HCT116 (cell line): ENCODE measurements at regions not wholly inside any gene's neighbourhood (a gene's known extent, or its start where the extent isn't known, plus 50 kb on each side); places are given as distances from the start of the nearest gene placed in this dataset.

Experiments used
- ATAC-seq: fragments of 200-7000 bp; cut with Tn5 transposase; 2 replicates; pipeline ENCODE4 v1.9.1; 2020; ENCODE audit warnings: mild to moderate bottlenecking, moderate library complexity
- BruUV-seq: library from RNA; stranded (reverse); fragments of 400-500 nt; replicated peaks from 2 replicates; lab custom pipeline; 2021; lab: Mats Ljungman, UMichigan
- CTCF ChIA-PET: fragments of 300-600 bp; sonication (Branson Sonifier 250); formaldehyde crosslinking; loops from one replicate; lab custom pipeline; 2021; ENCODE audit warnings: antibody characterized with exemption; lab: Charles Lee
- POLR2A ChIA-PET: fragments of 300-600, 350-600 bp; sonication (Branson Sonifier 250); formaldehyde crosslinking; loops from one replicate; lab custom pipeline; 2021; ENCODE audit warnings: antibody characterized with exemption; lab: Charles Lee
- RAD21 ChIA-PET, 2 experiments: fragments of 300-600 bp; sonication (Branson Sonifier 250); formaldehyde crosslinking; loops; one replicate each; lab custom pipeline; 2023; ENCODE audit warnings: low total read pairs in 2 of 2; ENCODE audit not compliant: uncharacterized antibody in 2 of 2, unreplicated experiment in 2 of 2, low non-redundant PET in 1 of 2; lab: Charles Lee
- DNase-seq: peaks from one replicate; pipeline ENCODE4 v3.0.0-alpha.2; 2010; ENCODE audit warnings: low read depth, low spot score
- H2AFZ ChIP-seq: fragments of 200-600 bp; shearing (Covaris generic), sonication (generic); 2 replicates; pipeline ENCODE4 v1.6.1; 2017; ENCODE audit warnings: low read depth, mixed run types, mixed read lengths, antibody characterized with exemption, low read length; ENCODE audit not compliant: poor library complexity, severe bottlenecking
- H3K27ac ChIP-seq: 2 replicates; pipeline ENCODE4 v1.5.1; 2012; ENCODE audit warnings: low read depth, low read length
- H3K27me3 ChIP-seq: fragments of 200-600 bp; sonication (generic); 2 replicates; pipeline ENCODE4 v1.6.1; 2016; ENCODE audit warnings: mixed run types, low read length, mixed read lengths; ENCODE audit not compliant: insufficient read depth
- H3K36me3 ChIP-seq, 2 experiments: fragments of 200-500 bp in 1 of 2; fragments of 200-600 bp in 1 of 2; sonication (Bioruptor generic) in 1 of 2; sonication (generic) in 1 of 2; 2 replicates each; pipeline versions ENCODE4 v1.5.1 to v1.6.1; 2014 to 2016; ENCODE audit warnings: low read length in 2 of 2, inconsistent platforms in 1 of 2, mixed read lengths in 1 of 2, mixed run types in 1 of 2; ENCODE audit not compliant: insufficient read depth in 2 of 2, control insufficient read depth in 1 of 2
- H3K4me1 ChIP-seq, 2 experiments: fragments of 200-600 bp in 1 of 2; sonication (generic) in 1 of 2; 2 replicates each; pipeline versions ENCODE4 v1.5.1 to v1.6.1; 2012 to 2017; ENCODE audit warnings: low read length in 2 of 2, inconsistent platforms in 1 of 2, mild to moderate bottlenecking in 1 of 2, mixed read lengths in 1 of 2, mixed run types in 1 of 2, moderate library complexity in 1 of 2; ENCODE audit not compliant: insufficient read depth in 2 of 2, control insufficient read depth in 1 of 2
- H3K4me2 ChIP-seq: fragments of 200-600 bp; sonication (generic); 2 replicates; pipeline ENCODE4 v1.6.1; 2017; ENCODE audit warnings: mixed run types, low read length, mixed read lengths
- H3K4me3 ChIP-seq, 2 experiments: fragments of 200-600 bp in 1 of 2; sonication (generic) in 1 of 2; replicated peaks in 1 of 2; 2 replicates each; pipeline ENCODE4 v1.5.1; 2011 to 2016; ENCODE audit warnings: low read length in 2 of 2, control low read depth in 1 of 2, low read depth in 1 of 2, mild to moderate bottlenecking in 1 of 2, mixed read lengths in 1 of 2, mixed run types in 1 of 2
- H3K79me2 ChIP-seq: fragments of 200-600 bp; sonication (generic); 2 replicates; pipeline ENCODE4 v1.6.1; 2017; ENCODE audit warnings: mild to moderate bottlenecking, mixed run types, low read length, moderate library complexity, mixed read lengths; ENCODE audit not compliant: insufficient read depth
- H3K9ac ChIP-seq: fragments of 200-600 bp; sonication (generic); 2 replicates; pipeline ENCODE4 v1.6.1; 2016; ENCODE audit warnings: low read length, mixed read lengths
- H3K9me2 ChIP-seq: fragments of 200-600 bp; sonication (generic), shearing (Covaris generic); 2 replicates; pipeline ENCODE4 v1.6.1; 2017; ENCODE audit warnings: mixed run types, mild to moderate bottlenecking, moderate library complexity; ENCODE audit not compliant: insufficient read depth
- H3K9me3 ChIP-seq, 2 experiments: fragments of 200-500 bp in 1 of 2; fragments of 200-600 bp in 1 of 2; sonication (Bioruptor generic) in 1 of 2; sonication (generic) in 1 of 2; 2 replicates each; pipeline ENCODE4 v1.6.1; 2014 to 2017; ENCODE audit warnings: low read length in 2 of 2, mixed read lengths in 2 of 2, inconsistent platforms in 1 of 2, low read depth in 1 of 2, mild to moderate bottlenecking in 1 of 2, mixed run types in 1 of 2, moderate library complexity in 1 of 2; ENCODE audit not compliant: control insufficient read depth in 1 of 2, insufficient read depth in 1 of 2
- H4K20me1 ChIP-seq: fragments of 200-600 bp; sonication (generic), shearing (Covaris generic); 2 replicates; pipeline ENCODE4 v1.6.1; 2017; ENCODE audit warnings: mixed run types, mild to moderate bottlenecking, moderate library complexity; ENCODE audit not compliant: insufficient read depth
- CBX3 ChIP-seq: IDR thresholded peaks from 2 replicates; pipeline ENCODE4 v1.6.1; 2012; ENCODE audit warnings: low read depth
- CEBPB ChIP-seq: IDR thresholded peaks from 2 replicates; pipeline ENCODE4 v1.6.1; 2012; ENCODE audit warnings: low read depth
- CTCF ChIP-seq, 3 experiments: fragments of 200-600 bp in 1 of 3; sonication (generic) in 1 of 3; IDR thresholded peaks in 2 of 3; conservative IDR thresholded peaks in 1 of 3; 2 replicates each; pipeline ENCODE4 v1.5.1; 2012 to 2017; ENCODE audit warnings: low read depth in 2 of 3, low read length in 2 of 3, antibody characterized with exemption in 1 of 3, borderline replicate concordance in 1 of 3, control low read depth in 1 of 3, mild to moderate bottlenecking in 1 of 3, mixed read lengths in 1 of 3, mixed run types in 1 of 3, moderate library complexity in 1 of 3; ENCODE audit not compliant: insufficient read depth in 1 of 3
- EGR1 ChIP-seq: IDR thresholded peaks from 2 replicates; pipeline ENCODE4 v1.6.1; 2012; ENCODE audit warnings: low read depth
- EZH2 ChIP-seq: fragments of 200-600 bp; sonication (generic); IDR thresholded peaks from 2 replicates; pipeline ENCODE4 v1.6.1; 2017; ENCODE audit warnings: antibody characterized with exemption, mixed run types
- EZH2phosphoT487 ChIP-seq: fragments of 200-600 bp; IDR thresholded peaks from 2 replicates; pipeline ENCODE4 v1.6.1; 2018; ENCODE audit warnings: antibody characterized with exemption, borderline replicate concordance
- MAX ChIP-seq: IDR thresholded peaks from 2 replicates; pipeline ENCODE4 v1.6.1; 2012
- POLR2A ChIP-seq: IDR thresholded peaks from 2 replicates; pipeline ENCODE4 v1.7.0; 2011; ENCODE audit warnings: borderline replicate concordance; ENCODE audit not compliant: insufficient read depth, insufficient read length; ENCODE audit errors: extremely low read depth
- REST ChIP-seq: IDR thresholded peaks from 2 replicates; pipeline ENCODE4 v1.6.1; 2012; ENCODE audit warnings: low read depth
- SIN3A ChIP-seq: IDR thresholded peaks from 2 replicates; pipeline ENCODE4 v1.6.1; 2012; ENCODE audit warnings: low read depth
- SRF ChIP-seq: IDR thresholded peaks from 2 replicates; pipeline ENCODE4 v1.6.1; 2012; ENCODE audit warnings: low read depth
- TCF7L2 ChIP-seq: IDR thresholded peaks from 2 replicates; pipeline ENCODE4 v1.7.0; 2011; ENCODE audit warnings: borderline replicate concordance, inconsistent platforms; ENCODE audit not compliant: insufficient read depth, insufficient read length; ENCODE audit errors: extremely low read depth
- ZBTB33 ChIP-seq: IDR thresholded peaks from 2 replicates; pipeline ENCODE4 v1.6.1; 2011; ENCODE audit warnings: mild to moderate bottlenecking, low read length, moderate library complexity; ENCODE audit not compliant: insufficient replicate concordance; ENCODE audit errors: extremely low read depth
- ZNF274 ChIP-seq: fragments of 200-500 bp; sonication (Bioruptor generic); IDR thresholded peaks from 2 replicates; pipeline ENCODE4 v1.6.1; 2014; ENCODE audit warnings: mild to moderate bottlenecking, low read depth, low read length, inconsistent platforms
- intact Hi-C: fragments of 100-400 bp; cut with micrococcal nuclease; formaldehyde crosslinking; loops from 2 replicates; pipeline ENCODE4 v1.10.0; 2022
- TF ChIP-seq, protein P1 (sequence below): IDR thresholded peaks from 2 replicates; pipeline ENCODE4 v1.6.1; 2012

DNA sequence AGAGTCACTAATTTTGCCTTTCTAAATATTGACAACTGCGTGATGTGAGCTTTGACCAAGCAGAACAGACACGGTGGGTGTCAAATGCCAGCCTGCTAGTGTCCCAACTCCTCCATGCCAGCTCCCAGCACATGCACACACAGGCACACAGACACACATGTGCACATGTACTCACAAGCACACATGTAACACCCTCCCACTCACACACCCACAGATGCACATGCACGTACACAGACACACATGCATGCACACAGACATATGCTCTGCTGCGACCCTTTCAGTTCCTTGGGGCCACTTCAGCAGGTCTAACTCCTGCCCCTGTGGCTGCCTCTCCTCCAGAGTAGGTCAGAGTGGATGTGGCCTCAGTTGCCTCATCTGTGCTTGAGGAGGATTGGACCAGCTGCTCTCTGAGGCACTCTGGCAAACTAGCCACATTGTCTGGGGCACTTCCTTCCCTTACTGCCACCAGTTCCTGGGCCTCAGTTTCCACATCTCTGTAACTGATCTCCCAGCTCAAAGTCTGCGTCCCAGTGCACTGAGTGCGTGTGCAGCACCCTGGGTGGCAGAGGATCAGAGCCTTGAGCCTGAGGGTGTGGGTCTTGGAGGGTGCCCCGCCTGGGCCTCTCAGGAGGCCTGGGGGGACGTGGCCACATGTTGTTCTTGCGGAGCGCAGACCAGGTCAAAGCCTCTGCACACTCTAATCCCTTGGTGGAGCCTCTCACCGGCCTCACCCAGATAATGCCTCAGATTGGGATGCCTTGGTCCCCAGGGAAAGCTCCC lies 55.0 kb upstream of the PRR23E start:
- Histone ChIP-seq H3K27me3 (no peaks in the 10 kb centered on the region), H3K9me2 (no peaks in the 10 kb centered on the region), H3K4me3 (no peak overlapping the region), H3K9me3 (no peaks in the 10 kb centered on the region), H3K4me2 (no peak overlapping the region), H3K9ac (no peak overlapping the region), H2AFZ (no peak overlapping the region), H4K20me1 (no peaks in the 10 kb centered on the region), H3K36me3 (no peaks in the 10 kb centered on the region), H3K79me2 (no peaks in the 10 kb centered on the region), H3K4me1 (no peaks in the 10 kb centered on the region), H3K27ac (no peak overlapping the region)
- RAD21 ChIA-PET, result no interaction called here
- intact Hi-C loops, result no loop called here
- CTCF ChIA-PET, result no interaction called here
- TF ChIP-seq TCF7L2 (no peak), CBX3 (no peak), ZBTB33 (no peak), CTCF (IDR thresholded peaks at IDR 0.05 in 2 of 3, conservative IDR thresholded peaks at IDR 0.05 in 1 of 3; ENCODE audit: borderline replicate concordance in 1 of 3, insufficient read depth in 1 of 3, low read depth in 2 of 3, low read length in 2 of 3) (no peak), ZNF274 (no peak), EZH2 (no peak), EZH2phosphoT487 (no peak), REST (no peak), SIN3A (no peak), POLR2A (no peak), SRF (no peak), EGR1 (no peak), MAX (no peak), CEBPB (no peak)
- TF ChIP-seq, protein P1, sequence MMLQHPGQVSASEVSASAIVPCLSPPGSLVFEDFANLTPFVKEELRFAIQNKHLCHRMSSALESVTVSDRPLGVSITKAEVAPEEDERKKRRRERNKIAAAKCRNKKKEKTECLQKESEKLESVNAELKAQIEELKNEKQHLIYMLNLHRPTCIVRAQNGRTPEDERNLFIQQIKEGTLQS, result no peak
- ATAC-seq, result no peak
- BruUV-seq, result no TSS peak
- no peak for DNase-seq
- POLR2A ChIA-PET, result no interaction called here
